CD14-positive monocyte (primary cell): ENCODE measurements at regions not wholly inside any gene's neighbourhood (a gene's known extent, or its start where the extent isn't known, plus 50 kb on each side); places are given as distances from the start of the nearest gene placed in this dataset.

Source experiments
- DNase-seq, 3 donors: peaks; one replicate each; pipeline ENCODE4 v3.0.0-alpha.2; 2011 to 2022
- H2AFZ ChIP-seq: 2 replicates; pipeline ENCODE4 v1.6.0; 2012; ENCODE audit warnings: mild to moderate bottlenecking, low read depth, low read length, inconsistent platforms; ENCODE audit not compliant: insufficient read depth, poor library complexity, severe bottlenecking
- H3K27ac ChIP-seq, 2 donors: 1 replicate in 1 of 2; 2 replicates in 1 of 2; pipeline ENCODE4 v1.5.1; 2012 to 2013; ENCODE audit warnings: low read length in 2 of 2, control low read depth in 1 of 2, inconsistent platforms in 1 of 2, low read depth in 1 of 2, mild to moderate bottlenecking in 1 of 2
- H3K27me3 ChIP-seq, 2 donors: one replicate each; pipeline versions ENCODE4 v1.6.0 to v1.6.1; 2011 to 2013; ENCODE audit warnings: low read length in 2 of 2; ENCODE audit not compliant: control insufficient read depth in 2 of 2, insufficient read depth in 2 of 2
- H3K36me3 ChIP-seq, 2 donors: replicated peaks in 1 of 2; 1 replicate in 1 of 2; 2 replicates in 1 of 2; pipeline versions ENCODE4 v1.5.1 to v1.6.1; 2012 to 2013; ENCODE audit warnings: low read length in 2 of 2, control low read depth in 1 of 2, inconsistent platforms in 1 of 2, mild to moderate bottlenecking in 1 of 2; ENCODE audit not compliant: insufficient read depth in 2 of 2, control insufficient read depth in 1 of 2
- H3K4me1 ChIP-seq, 2 donors: 1 replicate in 1 of 2; 2 replicates in 1 of 2; pipeline versions ENCODE4 v1.5.1 to v1.6.1; 2012 to 2013; ENCODE audit warnings: low read length in 2 of 2, control low read depth in 1 of 2, inconsistent platforms in 1 of 2, mild to moderate bottlenecking in 1 of 2, moderate library complexity in 1 of 2; ENCODE audit not compliant: insufficient read depth in 2 of 2, control insufficient read depth in 1 of 2
- H3K4me2 ChIP-seq: replicated peaks from 2 replicates; pipeline ENCODE3; 2012; ENCODE audit warnings: low read length, moderate library complexity, mild to moderate bottlenecking; ENCODE audit not compliant: poor library complexity, severe bottlenecking; ENCODE audit errors: extremely low read depth
- H3K4me3 ChIP-seq, 3 experiments: fragments of 200-600 bp in 1 of 3; sonication (generic) in 1 of 3; replicated peaks in 1 of 3; 1 replicate in 2 of 3; 2 replicates in 1 of 3; pipeline ENCODE4 v1.5.1; 2011 to 2013; ENCODE audit warnings: low read length in 3 of 3, mild to moderate bottlenecking in 3 of 3, control low read depth in 2 of 3, low read depth in 2 of 3, inconsistent platforms in 1 of 3, moderate library complexity in 1 of 3
- H3K79me2 ChIP-seq: 2 replicates; pipeline ENCODE4 v1.6.0; 2012; ENCODE audit warnings: mild to moderate bottlenecking, control low read depth, inconsistent platforms, low read length, moderate library complexity; ENCODE audit not compliant: insufficient read depth
- H3K9ac ChIP-seq: 2 replicates; pipeline ENCODE4 v1.6.0; 2017; ENCODE audit warnings: low read length, mild to moderate bottlenecking; ENCODE audit not compliant: insufficient read depth, poor library complexity, severe bottlenecking
- H3K9me3 ChIP-seq, 2 donors: replicated peaks in 1 of 2; 1 replicate in 1 of 2; 2 replicates in 1 of 2; pipeline versions ENCODE4 v1.5.1 to v1.6.1; 2012 to 2013; ENCODE audit warnings: low read length in 2 of 2, control low read depth in 1 of 2; ENCODE audit not compliant: control insufficient read depth in 1 of 2, insufficient read depth in 1 of 2
- H4K20me1 ChIP-seq: 2 replicates; pipeline ENCODE4 v1.6.0; 2012; ENCODE audit warnings: mild to moderate bottlenecking, low read length, control low read depth, moderate library complexity; ENCODE audit not compliant: insufficient read depth
- H3K27ac Mint-ChIP-seq, 7 donors: one replicate each; pipeline ENCODE4 v1.8.0; 2020; ENCODE audit warnings: mild to moderate bottlenecking in 7 of 7, mixed read lengths in 7 of 7, moderate library complexity in 6 of 7, inconsistent platforms in 2 of 7
- H3K27me3 Mint-ChIP-seq, 3 donors: one replicate each; pipeline ENCODE4 v1.8.0; 2021 to 2022; ENCODE audit warnings: low read depth in 3 of 3, mild to moderate bottlenecking in 3 of 3, mixed read lengths in 3 of 3, moderate library complexity in 3 of 3, inconsistent platforms in 1 of 3
- H3K36me3 Mint-ChIP-seq, 2 donors: one replicate each; pipeline ENCODE4 v1.8.0; 2020; ENCODE audit warnings: mixed read lengths in 2 of 2, inconsistent platforms in 1 of 2, mild to moderate bottlenecking in 1 of 2
- H3K4me1 Mint-ChIP-seq: one replicate; pipeline ENCODE4 v1.8.0; 2020; ENCODE audit warnings: mild to moderate bottlenecking, mixed read lengths
- H3K4me3 Mint-ChIP-seq, 2 donors: one replicate each; pipeline ENCODE4 v1.8.0; 2020; ENCODE audit warnings: mild to moderate bottlenecking in 2 of 2, mixed read lengths in 2 of 2, moderate library complexity in 1 of 2
- H3K9me3 Mint-ChIP-seq, 7 donors: one replicate each; pipeline ENCODE4 v1.8.0; 2020 to 2022; ENCODE audit warnings: mixed read lengths in 7 of 7, mild to moderate bottlenecking in 6 of 7, moderate library complexity in 6 of 7, inconsistent platforms in 2 of 7
- CTCF ChIP-seq: fragments of 200-600 bp; IDR thresholded peaks from one replicate; pipeline ENCODE4 v1.8.0; 2022; ENCODE audit warnings: antibody characterized with exemption, mild to moderate bottlenecking
- WGBS: methylation state at CpG from one replicate; pipeline ENCODE4 v1.1.5; 2013; ENCODE audit warnings: missing lambda C conversion rate; ENCODE audit not compliant: insufficient coverage; 5-methylcytosine and 5-hydroxymethylcytosine counted together
- intact Hi-C, 2 donors: fragments of 100-400 bp; cut with micrococcal nuclease; formaldehyde crosslinking; loops; one replicate each; pipeline versions ENCODE4 v1.15.0 to v1.15.1; 2023

DNA sequence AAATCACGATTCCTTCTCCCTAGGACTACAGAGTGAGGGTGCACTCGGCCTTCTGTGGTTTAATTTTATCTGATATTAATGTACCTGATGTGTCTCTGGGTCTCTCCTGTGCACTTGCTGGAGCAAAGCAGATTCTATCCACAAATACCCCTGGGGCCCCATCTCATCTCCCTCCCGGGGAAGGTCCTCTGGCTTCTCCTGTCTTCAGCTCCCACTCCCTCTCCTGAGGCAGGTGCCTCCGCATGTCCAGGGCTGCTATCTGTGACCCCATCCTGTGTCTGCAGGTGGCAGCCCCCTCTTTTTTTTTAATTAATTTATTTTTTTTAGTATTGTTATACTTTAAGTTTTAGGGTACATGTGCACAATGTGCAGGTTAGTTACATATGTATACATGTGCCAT lies 558.7 kb downstream of the BRD1 start:
- Histone ChIP-seq H3K4me3 (no peak overlapping the region), H3K27ac (no peak overlapping the region), H2AFZ (no peak overlapping the region), H3K79me2 (no peaks in the 10 kb centered on the region), H3K36me3 (no peaks in the 10 kb centered on the region), H3K9me3 (no peaks in the 10 kb centered on the region), H3K4me2 (no peak overlapping the region), H3K9ac (no peak overlapping the region), H4K20me1 (no peaks in the 10 kb centered on the region), H3K27me3 (peaks cover 3 to 14% of the 10 kb centered on the region in 2 donors), H3K4me1 (no peaks in the 10 kb centered on the region)
- peak overlapping the region in 1 of 7 donors; percentile 30 for H3K27ac Mint-ChIP-seq
- DNase-seq = no peak
- intact Hi-C loops = no loop called here
- 44% methylated on average over 1 of the region's 4 CpGs for WGBS
- TF ChIP-seq CTCF = no peak
- peaks cover 0 to 3% (median 0%) of the 10 kb centered on the region in 7 donors for H3K9me3 Mint-ChIP-seq
- peaks cover 11 to 44% (median 23%) of the 10 kb centered on the region in 3 donors for H3K27me3 Mint-ChIP-seq
- H3K4me1 Mint-ChIP-seq = no peaks in the 10 kb centered on the region
- H3K4me3 Mint-ChIP-seq = no peak overlapping the region
- H3K36me3 Mint-ChIP-seq = no peaks in the 10 kb centered on the region

GRCh38 chr22:49267996-49268395 lies 559.7 kb downstream of the BRD1 start:
- Histone ChIP-seq H3K9me3 (no peaks in the 10 kb centered on the region), H3K4me1 (no peaks in the 10 kb centered on the region), H3K4me3 (no peak overlapping the region), H3K9ac (no peak overlapping the region), H3K36me3 (no peaks in the 10 kb centered on the region), H3K4me2 (no peak overlapping the region), H3K79me2 (no peaks in the 10 kb centered on the region), H3K27ac (no peak overlapping the region), H2AFZ (no peak overlapping the region), H4K20me1 (no peaks in the 10 kb centered on the region), H3K27me3 (peaks cover 3 to 14% of the 10 kb centered on the region in 2 donors)
- peaks cover 11 to 42% (median 23%) of the 10 kb centered on the region in 3 donors for H3K27me3 Mint-ChIP-seq
- H3K9me3 Mint-ChIP-seq = peaks cover 0 to 3% (median 0%) of the 10 kb centered on the region in 7 donors
- intact Hi-C loops = no loop called here
- no peaks in the 10 kb centered on the region for H3K4me1 Mint-ChIP-seq
- DNase-seq = no peak
- TF ChIP-seq CTCF = no peak
- H3K36me3 Mint-ChIP-seq = no peaks in the 10 kb centered on the region
- no peak overlapping the region for H3K27ac Mint-ChIP-seq
- WGBS = 36% methylated on average over 7 of the region's 7 CpGs
- H3K4me3 Mint-ChIP-seq = peak overlapping the region in 1 of 2 donors; percentile 62
